GM18870 (cell line): ENCODE measurements at regions not wholly inside any gene's neighbourhood (a gene's known extent, or its start where the extent isn't known, plus 50 kb on each side); places are given as distances from the start of the nearest gene placed in this dataset.

Experiments
- ATAC-seq: cut with Tn5 transposase; IDR thresholded peaks from one replicate; pipeline ENCODE4 v1.9.1; 2021; ENCODE audit warnings: moderate library complexity; ENCODE audit not compliant: unreplicated experiment

GRCh38 chr10:52853704-52854103, 81.1 kb upstream of the MBL2 start:
- ATAC-seq, result peak; percentile 87

GRCh38 chr10:52836816-52837215, 64.2 kb upstream of the MBL2 start:
- no peak for ATAC-seq
